ENCODE measurements at regions not wholly inside any gene's neighbourhood (a gene's known extent, or its start where the extent isn't known, plus 50 kb on each side); places are given as distances from the start of the nearest gene placed in this dataset.

DNA sequence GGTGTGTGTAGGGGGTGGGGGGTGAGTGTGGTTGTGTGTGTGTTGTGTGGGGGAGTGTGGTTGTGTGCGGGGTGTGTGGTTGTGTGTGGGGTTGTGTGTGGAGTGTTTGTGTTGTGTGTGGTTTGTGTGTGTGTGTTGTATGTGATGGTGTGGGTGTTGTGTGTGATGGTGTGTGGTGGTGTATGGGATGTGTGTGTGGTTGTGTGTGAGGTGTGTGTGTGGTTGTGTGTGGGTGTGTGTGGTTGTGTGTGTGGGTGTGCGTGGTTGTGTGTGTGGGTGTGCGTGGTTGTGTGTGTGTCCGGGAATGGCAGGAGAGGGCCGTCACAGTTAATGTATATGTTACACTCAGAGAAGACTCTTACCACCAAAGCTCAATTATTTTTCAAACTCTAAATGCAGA lies 79.8 kb downstream of the TBXT start:
- TF ChIP-seq, protein P1, sequence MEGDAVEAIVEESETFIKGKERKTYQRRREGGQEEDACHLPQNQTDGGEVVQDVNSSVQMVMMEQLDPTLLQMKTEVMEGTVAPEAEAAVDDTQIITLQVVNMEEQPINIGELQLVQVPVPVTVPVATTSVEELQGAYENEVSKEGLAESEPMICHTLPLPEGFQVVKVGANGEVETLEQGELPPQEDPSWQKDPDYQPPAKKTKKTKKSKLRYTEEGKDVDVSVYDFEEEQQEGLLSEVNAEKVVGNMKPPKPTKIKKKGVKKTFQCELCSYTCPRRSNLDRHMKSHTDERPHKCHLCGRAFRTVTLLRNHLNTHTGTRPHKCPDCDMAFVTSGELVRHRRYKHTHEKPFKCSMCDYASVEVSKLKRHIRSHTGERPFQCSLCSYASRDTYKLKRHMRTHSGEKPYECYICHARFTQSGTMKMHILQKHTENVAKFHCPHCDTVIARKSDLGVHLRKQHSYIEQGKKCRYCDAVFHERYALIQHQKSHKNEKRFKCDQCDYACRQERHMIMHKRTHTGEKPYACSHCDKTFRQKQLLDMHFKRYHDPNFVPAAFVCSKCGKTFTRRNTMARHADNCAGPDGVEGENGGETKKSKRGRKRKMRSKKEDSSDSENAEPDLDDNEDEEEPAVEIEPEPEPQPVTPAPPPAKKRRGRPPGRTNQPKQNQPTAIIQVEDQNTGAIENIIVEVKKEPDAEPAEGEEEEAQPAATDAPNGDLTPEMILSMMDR (IDR thresholded peaks at IDR 0.05) = no peak
- TF ChIP-seq EZH2 (IDR thresholded peaks at IDR 0.05; ENCODE audit: borderline replicate concordance, insufficient read depth, low read depth, low read length, poor library complexity, severe bottlenecking) = no peak

All from B cell (primary cell).